ENCODE measurements at regions not wholly inside any gene's neighbourhood (a gene's known extent, or its start where the extent isn't known, plus 50 kb on each side); places are given as distances from the start of the nearest gene placed in this dataset.
A peak's percentile ranks its signal among the peaks of the same experiment; 100 is the strongest.

GRCh38 chr13:62251734-62252133 is 836.1 kb upstream of the PCDH20 start:
- no peaks in the 10 kb centered on the region for H3F3A ChIP-seq (ENCODE audit: insufficient read depth)
- TF ChIP-seq EZH2phosphoT487 (conservative IDR thresholded peaks at IDR 0.05; ENCODE audit: low read length) (no peak), CTCF (IDR thresholded peaks at IDR 0.05; ENCODE audit: insufficient read depth, low read length, poor library complexity, severe bottlenecking) (no peak)
- no peak overlapping the region for H3K4me2 ChIP-seq (ENCODE audit: low read depth, low read length, poor library complexity, severe bottlenecking)
- H3K27me3 ChIP-seq (ENCODE audit: low read length) = no peaks in the 10 kb centered on the region
- H3K9me2 ChIP-seq (replicated peaks; ENCODE audit: insufficient read depth, low read length) = no peaks in the 10 kb centered on the region
- H3K79me2 ChIP-seq (ENCODE audit: insufficient read depth, low read length) = no peaks in the 10 kb centered on the region
- H3K4me3 ChIP-seq (ENCODE audit: insufficient read depth, low read length, poor library complexity, severe bottlenecking) = no peak overlapping the region
- no peaks in the 10 kb centered on the region for H3K36me3 ChIP-seq (ENCODE audit: low read length)
- H3K9me3 ChIP-seq (ENCODE audit: insufficient read depth, low read length) = no peaks in the 10 kb centered on the region
- H3K27ac ChIP-seq (ENCODE audit: low read depth, low read length) = no peak overlapping the region
- no peak overlapping the region for H3K9ac ChIP-seq (ENCODE audit: low read length)
- no peaks in the 10 kb centered on the region for H4K20me1 ChIP-seq (ENCODE audit: low read depth, low read length)
- H2AFZ ChIP-seq (ENCODE audit: low read depth, low read length, severe bottlenecking) = peak overlapping the region; percentile 53

GRCh38 chr13:62250501-62251201 is 835.0 kb upstream of the PCDH20 start:
- H3K27me3 ChIP-seq (ENCODE audit: low read length) = no peaks in the 10 kb centered on the region
- H3K9ac ChIP-seq (ENCODE audit: low read length) = no peak overlapping the region
- no peaks in the 10 kb centered on the region for H3K9me2 ChIP-seq (replicated peaks; ENCODE audit: insufficient read depth, low read length)
- H3K36me3 ChIP-seq (ENCODE audit: low read length) = no peaks in the 10 kb centered on the region
- TF ChIP-seq EZH2phosphoT487 (conservative IDR thresholded peaks at IDR 0.05; ENCODE audit: low read length) = no peak
- TF ChIP-seq CTCF (IDR thresholded peaks at IDR 0.05; ENCODE audit: insufficient read depth, low read length, poor library complexity, severe bottlenecking) = no peak
- H3K9me3 ChIP-seq (ENCODE audit: insufficient read depth, low read length) = no peaks in the 10 kb centered on the region
- H3F3A ChIP-seq (ENCODE audit: insufficient read depth) = no peaks in the 10 kb centered on the region
- H4K20me1 ChIP-seq (ENCODE audit: low read depth, low read length) = no peaks in the 10 kb centered on the region
- H2AFZ ChIP-seq (ENCODE audit: low read depth, low read length, severe bottlenecking) = no peak overlapping the region
- no peak overlapping the region for H3K4me3 ChIP-seq (ENCODE audit: insufficient read depth, low read length, poor library complexity, severe bottlenecking)
- no peaks in the 10 kb centered on the region for H3K79me2 ChIP-seq (ENCODE audit: insufficient read depth, low read length)
- H3K4me2 ChIP-seq (ENCODE audit: low read depth, low read length, poor library complexity, severe bottlenecking) = no peak overlapping the region
- H3K27ac ChIP-seq (ENCODE audit: low read depth, low read length) = no peak overlapping the region

DNA sequence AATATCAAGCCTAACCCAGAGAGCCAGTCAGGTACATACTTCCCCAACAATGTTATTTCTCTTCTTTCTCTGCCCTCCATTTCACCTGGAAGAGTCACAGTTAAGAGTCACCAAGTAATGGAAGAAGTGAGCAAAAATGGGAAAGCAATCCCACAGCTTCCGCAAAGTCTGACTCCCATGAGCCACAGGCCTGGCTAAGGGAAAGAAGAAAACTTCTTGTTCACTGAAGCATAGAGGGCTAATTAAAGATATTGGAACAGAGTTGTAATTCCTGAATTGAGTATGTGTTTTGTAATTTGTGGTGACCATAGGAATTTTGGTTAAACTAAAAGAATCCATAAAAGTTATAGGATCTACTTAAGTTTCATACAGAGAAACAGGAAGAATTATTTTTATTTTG is 830.9 kb upstream of the PCDH20 start:
- H3F3A ChIP-seq (ENCODE audit: insufficient read depth) = no peaks in the 10 kb centered on the region
- TF ChIP-seq EZH2phosphoT487 (conservative IDR thresholded peaks at IDR 0.05; ENCODE audit: low read length) (no peak), CTCF (IDR thresholded peaks at IDR 0.05; ENCODE audit: insufficient read depth, low read length, poor library complexity, severe bottlenecking) (no peak)
- H3K27me3 ChIP-seq (ENCODE audit: low read length) = no peaks in the 10 kb centered on the region
- no peak overlapping the region for H3K9ac ChIP-seq (ENCODE audit: low read length)
- H3K9me2 ChIP-seq (replicated peaks; ENCODE audit: insufficient read depth, low read length) = no peaks in the 10 kb centered on the region
- no peaks in the 10 kb centered on the region for H4K20me1 ChIP-seq (ENCODE audit: low read depth, low read length)
- H3K4me3 ChIP-seq (ENCODE audit: insufficient read depth, low read length, poor library complexity, severe bottlenecking) = no peak overlapping the region
- H3K79me2 ChIP-seq (ENCODE audit: insufficient read depth, low read length) = no peaks in the 10 kb centered on the region
- H3K9me3 ChIP-seq (ENCODE audit: insufficient read depth, low read length) = no peaks in the 10 kb centered on the region
- no peak overlapping the region for H3K4me2 ChIP-seq (ENCODE audit: low read depth, low read length, poor library complexity, severe bottlenecking)
- no peak overlapping the region for H3K27ac ChIP-seq (ENCODE audit: low read depth, low read length)
- peak overlapping the region; percentile 5 for H2AFZ ChIP-seq (ENCODE audit: low read depth, low read length, severe bottlenecking)
- no peaks in the 10 kb centered on the region for H3K36me3 ChIP-seq (ENCODE audit: low read length)

Measured in SU-DHL-6 (cell line).